CD4-positive, alpha-beta T cell treated with Interleukin-15 for 4 hours (primary cell): ENCODE measurements at regions not wholly inside any gene's neighbourhood (a gene's known extent, or its start where the extent isn't known, plus 50 kb on each side); places are given as distances from the start of the nearest gene placed in this dataset.

Experiments used
- DNase-seq: peaks from one replicate; pipeline ENCODE4 v3.0.0-alpha.2; 2020; ENCODE audit warnings: low spot score

DNA sequence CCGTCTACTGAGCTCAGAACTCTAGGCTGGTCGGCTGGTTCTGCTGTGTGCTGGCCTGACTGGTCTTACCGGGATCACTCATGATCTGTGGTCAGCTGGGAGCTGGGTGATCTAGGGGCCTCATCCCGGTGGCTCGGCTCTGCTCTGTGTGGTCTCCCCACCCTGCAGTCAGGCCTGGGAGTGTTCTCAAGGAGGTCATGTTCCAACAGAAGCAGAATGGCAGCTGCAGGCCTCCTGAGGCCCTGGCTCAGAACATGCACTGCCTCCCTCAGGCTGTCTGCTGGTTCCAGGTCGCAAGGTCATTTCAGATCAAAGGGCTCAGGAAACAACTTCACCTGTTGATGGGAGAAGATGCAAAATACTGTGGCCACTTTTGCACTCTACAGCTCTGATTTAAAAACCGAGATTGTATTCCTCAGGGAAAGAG is 81.1 kb upstream of the RFX8 start:
- DNase-seq = no peak

DNA sequence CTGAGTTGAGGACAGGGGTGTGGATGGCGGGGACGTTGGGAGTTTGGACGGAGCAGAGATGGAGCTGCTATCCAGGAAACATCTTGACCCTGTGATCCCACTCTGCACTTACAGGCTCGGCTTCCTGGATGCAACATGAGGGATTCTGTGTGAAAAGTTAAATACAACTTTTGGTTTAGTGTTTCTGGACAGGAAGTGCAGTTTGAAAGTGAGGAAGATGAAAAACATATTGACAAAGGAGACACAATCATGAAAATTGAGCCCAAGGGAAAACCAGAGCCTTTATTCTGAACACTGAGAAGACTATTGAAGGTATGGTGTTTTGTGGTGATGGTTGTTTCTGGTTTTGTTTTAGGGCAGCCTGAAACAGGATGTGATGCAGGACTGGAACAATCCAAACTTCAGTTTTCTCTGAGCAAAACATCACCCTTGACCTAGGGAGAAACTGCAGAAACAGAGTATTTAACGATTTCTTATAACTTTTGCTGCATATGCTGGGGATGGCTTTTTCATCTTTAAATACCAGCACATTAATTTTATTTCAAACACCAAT is 76.5 kb upstream of the RFX8 start:
- DNase-seq = no peak

- DNase-seq = no peak
Measured at GRCh38 chr2:101550555-101550954, 75.6 kb upstream of the RFX8 start.

DNA sequence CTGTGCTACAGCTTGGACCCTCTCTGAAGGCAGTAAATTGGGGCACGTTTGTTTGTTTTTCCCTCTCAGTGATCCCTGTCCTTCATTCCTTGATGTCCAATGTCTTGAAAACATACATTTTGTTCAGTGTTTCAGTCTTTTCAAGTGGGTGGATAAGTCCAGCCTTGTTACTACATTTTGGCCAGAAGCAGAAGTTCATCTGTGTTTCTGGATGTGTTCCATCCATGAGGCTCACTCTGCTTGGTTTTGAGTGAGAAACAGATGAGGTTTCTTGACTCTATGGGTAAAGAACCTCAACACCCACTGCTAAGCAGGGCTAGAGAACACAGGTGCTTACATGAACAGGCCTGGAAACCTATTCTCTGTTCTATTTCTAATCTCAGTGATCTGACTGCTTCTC is 74.5 kb upstream of the RFX8 start:
- DNase-seq = no peak

GRCh38 chr2:101546376-101547058 is 71.6 kb upstream of the RFX8 start:
- no peak for DNase-seq

DNA sequence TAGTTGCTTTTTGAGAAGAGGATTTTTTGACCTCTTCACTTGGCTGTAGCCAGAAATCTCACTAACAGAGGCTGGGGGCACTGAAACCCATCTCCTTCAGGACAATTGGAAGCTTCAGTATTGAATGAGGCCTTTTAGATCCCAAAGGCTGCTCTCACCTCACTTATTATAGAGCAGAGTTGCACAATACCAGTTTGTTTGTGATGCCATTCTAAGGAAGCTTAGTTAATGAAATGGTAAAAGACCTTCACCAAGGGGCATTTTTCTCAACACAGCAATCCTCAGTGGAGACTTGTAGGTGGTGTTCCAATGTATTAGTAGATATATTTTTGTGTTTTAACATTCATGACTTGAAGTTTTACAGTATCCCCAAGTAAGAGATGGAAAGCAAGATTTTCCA is 71.0 kb upstream of the RFX8 start:
- no peak for DNase-seq

- DNase-seq = no peak
Measured at GRCh38 chr2:101540518-101540917, 65.6 kb upstream of the RFX8 start.

DNA sequence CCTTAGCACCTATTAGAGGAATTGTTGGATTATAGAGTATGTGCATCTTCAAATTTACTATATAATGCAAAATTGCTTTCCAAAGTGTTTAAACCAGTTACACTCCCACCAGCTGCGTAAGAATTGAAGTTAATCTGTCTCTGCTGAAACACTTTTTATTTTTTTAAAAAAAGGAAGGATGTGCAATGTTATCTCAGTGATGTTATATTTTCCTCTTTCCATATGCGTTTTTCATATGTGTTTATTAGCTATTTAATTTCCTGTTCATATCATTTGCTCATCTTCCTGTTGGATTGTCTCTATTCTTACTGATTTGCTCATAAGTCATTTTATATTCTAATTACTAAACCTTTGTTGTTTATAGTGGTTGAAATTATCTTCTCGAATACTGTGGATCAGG is 63.2 kb upstream of the RFX8 start:
- no peak for DNase-seq

GRCh38 chr2:101534149-101534611 is 59.3 kb upstream of the RFX8 start:
- no peak for DNase-seq

DNA sequence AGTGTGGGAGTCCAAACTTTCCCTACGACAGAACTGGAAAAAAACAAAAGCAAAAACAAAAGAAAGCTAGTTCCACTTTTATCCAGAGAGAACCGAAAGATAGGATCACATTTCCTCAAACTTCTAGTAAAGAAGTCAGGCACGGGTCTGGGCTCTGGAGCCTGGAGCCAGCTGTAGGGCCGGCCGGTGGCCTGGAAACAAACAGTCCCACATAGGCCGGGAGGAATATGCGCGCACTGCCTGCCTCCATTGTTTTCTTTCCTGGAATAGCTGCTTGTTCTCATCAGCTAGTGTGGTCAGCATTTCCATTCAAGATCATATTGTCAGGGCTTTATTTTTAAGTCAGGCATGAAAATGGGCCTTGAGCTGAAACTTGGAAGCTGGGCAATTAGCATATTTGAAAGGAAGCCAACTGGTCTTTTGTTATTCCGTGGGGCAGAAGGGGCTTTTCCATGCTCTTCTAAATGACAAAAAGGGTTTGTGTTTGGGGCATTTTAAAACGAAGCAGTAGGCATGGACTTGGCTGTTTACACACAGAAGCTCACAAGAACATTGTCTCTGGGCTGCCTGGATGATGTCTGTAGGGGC is 58.7 kb upstream of the RFX8 start:
- DNase-seq = no peak

GRCh38 chr2:101528501-101528900 is 53.6 kb upstream of the RFX8 start:
- no peak for DNase-seq

DNA sequence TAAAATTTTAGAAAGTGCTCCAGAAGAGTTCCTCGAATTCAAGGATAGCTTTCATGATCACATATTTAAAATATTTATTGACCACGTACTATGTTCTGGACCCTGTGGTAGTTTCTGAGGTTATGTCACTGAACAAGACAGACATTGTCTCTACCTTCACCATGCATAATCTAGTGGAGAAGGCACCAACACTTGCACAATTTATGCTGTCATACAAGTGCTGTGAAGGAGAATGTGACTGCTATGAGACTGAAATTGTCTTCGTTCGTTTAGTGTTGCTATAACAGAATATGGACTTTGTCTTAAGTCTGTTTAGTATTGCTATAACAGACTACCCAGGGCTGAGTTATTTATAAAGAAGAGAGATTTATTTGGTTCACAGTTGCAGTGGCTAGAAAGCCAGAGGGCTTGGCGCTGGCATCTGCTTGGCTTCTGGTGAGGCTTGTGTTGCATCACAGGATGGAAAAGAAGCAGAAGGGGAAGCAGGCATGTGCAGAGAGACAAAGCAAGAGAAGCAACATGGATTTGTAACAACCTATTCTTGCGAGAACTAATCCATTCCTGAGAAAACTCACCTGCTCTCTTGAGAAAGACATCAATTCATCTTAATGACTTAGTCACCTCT is 50.0 kb upstream of the RFX8 start:
- DNase-seq = no peak
